Stomach (tissue), 4 donors: ENCODE measurements at regions not wholly inside any gene's neighbourhood (a gene's known extent, or its start where the extent isn't known, plus 50 kb on each side); places are given as distances from the start of the nearest gene placed in this dataset.

Experiments used
- POLR2A ChIP-seq, 4 donors: fragments of 450-650 bp; IDR thresholded peaks; one replicate each; pipeline ENCODE4 v1.6.1; 2016; ENCODE audit warnings: antibody characterized with exemption in 4 of 4, control low read depth in 2 of 4, mild to moderate bottlenecking in 1 of 4, moderate library complexity in 1 of 4
- TF ChIP-seq, protein P1 (sequence below), 7 experiments: fragments of 450-650 bp in 4 of 7; fragments of 200-600 bp in 3 of 7; sonication (generic) in 3 of 7; IDR thresholded peaks; one replicate each; pipeline ENCODE4 v1.5.1; 2016 to 2019; ENCODE audit warnings: antibody characterized with exemption in 7 of 7, control low read depth in 2 of 7, mild to moderate bottlenecking in 1 of 7

DNA sequence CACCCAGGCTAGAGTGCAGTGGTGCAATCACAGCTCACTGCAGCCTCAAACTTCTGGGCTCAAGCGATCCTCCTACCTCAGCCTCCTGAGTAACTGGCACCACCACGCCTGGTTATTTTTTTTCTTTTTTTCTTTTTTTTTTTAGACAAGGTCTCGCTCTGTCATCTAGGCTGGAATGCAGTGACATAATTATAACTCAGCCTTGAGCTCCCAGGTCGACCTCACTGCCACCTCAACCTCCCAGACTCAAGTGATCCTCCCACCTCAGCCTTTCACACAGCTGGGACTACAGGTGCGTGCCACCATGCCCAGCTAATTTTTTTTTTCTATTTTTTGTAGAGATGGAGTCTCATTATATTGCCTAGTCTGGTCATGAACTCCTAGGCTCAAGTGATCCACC, 66.9 kb upstream of the ECE1 start:
- TF ChIP-seq, protein P1, sequence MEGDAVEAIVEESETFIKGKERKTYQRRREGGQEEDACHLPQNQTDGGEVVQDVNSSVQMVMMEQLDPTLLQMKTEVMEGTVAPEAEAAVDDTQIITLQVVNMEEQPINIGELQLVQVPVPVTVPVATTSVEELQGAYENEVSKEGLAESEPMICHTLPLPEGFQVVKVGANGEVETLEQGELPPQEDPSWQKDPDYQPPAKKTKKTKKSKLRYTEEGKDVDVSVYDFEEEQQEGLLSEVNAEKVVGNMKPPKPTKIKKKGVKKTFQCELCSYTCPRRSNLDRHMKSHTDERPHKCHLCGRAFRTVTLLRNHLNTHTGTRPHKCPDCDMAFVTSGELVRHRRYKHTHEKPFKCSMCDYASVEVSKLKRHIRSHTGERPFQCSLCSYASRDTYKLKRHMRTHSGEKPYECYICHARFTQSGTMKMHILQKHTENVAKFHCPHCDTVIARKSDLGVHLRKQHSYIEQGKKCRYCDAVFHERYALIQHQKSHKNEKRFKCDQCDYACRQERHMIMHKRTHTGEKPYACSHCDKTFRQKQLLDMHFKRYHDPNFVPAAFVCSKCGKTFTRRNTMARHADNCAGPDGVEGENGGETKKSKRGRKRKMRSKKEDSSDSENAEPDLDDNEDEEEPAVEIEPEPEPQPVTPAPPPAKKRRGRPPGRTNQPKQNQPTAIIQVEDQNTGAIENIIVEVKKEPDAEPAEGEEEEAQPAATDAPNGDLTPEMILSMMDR (IDR thresholded peaks at IDR 0.05) = no peak
- no peak for TF ChIP-seq POLR2A (IDR thresholded peaks at IDR 0.05)
